ENCODE measurements at regions not wholly inside any gene's neighbourhood (a gene's known extent, or its start where the extent isn't known, plus 50 kb on each side); places are given as distances from the start of the nearest gene placed in this dataset.

GRCh38 chr10:55200020-55200419 is 399.0 kb upstream of the PCDH15 start:
- Histone ChIP-seq H3K36me3 (no peaks in the 10 kb centered on the region), H3K27me3 (no peaks in the 10 kb centered on the region), H3K9me3 (no peaks in the 10 kb centered on the region), H3K4me3 (no peak overlapping the region), H3K4me1 (ENCODE audit: insufficient read depth) (no peaks in the 10 kb centered on the region), H3K27ac (no peak overlapping the region)
- no peak for TF ChIP-seq POLR2A (IDR thresholded peaks at IDR 0.05)
- TF ChIP-seq CTCF (IDR thresholded peaks at IDR 0.05), result no peak
- TF ChIP-seq EP300 (IDR thresholded peaks at IDR 0.05), result no peak
- intact Hi-C loops (cut with DNase I), result no loop called here
- 57 to 83% (median 71%) methylated on average over 2 of the region's 2 CpGs for WGBS, 3 donors
- DNase-seq, result no peak

GRCh38 chr10:55191236-55191860 is 390.3 kb upstream of the PCDH15 start:
- no peaks in the 10 kb centered on the region for H3K9me3 ChIP-seq
- DNase-seq, result no peak
- no peaks in the 10 kb centered on the region for H3K4me1 ChIP-seq (ENCODE audit: insufficient read depth)
- TF ChIP-seq CTCF (IDR thresholded peaks at IDR 0.05) (no peak), POLR2A (IDR thresholded peaks at IDR 0.05) (no peak), EP300 (IDR thresholded peaks at IDR 0.05) (no peak)
- H3K36me3 ChIP-seq, result no peaks in the 10 kb centered on the region
- no peak overlapping the region for H3K4me3 ChIP-seq
- WGBS, 3 donors, result 73 to 79% (median 76%) methylated on average over 2 of the region's 2 CpGs
- intact Hi-C loops (cut with DNase I), result loop anchor here in 1 of 4 donors (10.0 kb wide), 1 partner anchor 363 kb away; no protein-coding TSS in a partner anchor
- H3K27ac ChIP-seq, result no peak overlapping the region
- peaks cover 3% of the 10 kb centered on the region for H3K27me3 ChIP-seq

GRCh38 chr10:55183993-55184392 is 383.0 kb upstream of the PCDH15 start:
- TF ChIP-seq CTCF (IDR thresholded peaks at IDR 0.05) (no peak), EP300 (IDR thresholded peaks at IDR 0.05) (no peak), POLR2A (IDR thresholded peaks at IDR 0.05) (no peak)
- Histone ChIP-seq H3K9me3 (no peaks in the 10 kb centered on the region), H3K27ac (no peak overlapping the region), H3K4me1 (ENCODE audit: insufficient read depth) (no peaks in the 10 kb centered on the region), H3K4me3 (no peak overlapping the region), H3K27me3 (peaks cover 3% of the 10 kb centered on the region), H3K36me3 (no peaks in the 10 kb centered on the region)
- intact Hi-C loops (cut with DNase I), result no loop called here
- DNase-seq, result no peak
- 82 to 86% (median 84%) methylated on average over 2 of the region's 2 CpGs for WGBS, 3 donors

- Histone ChIP-seq H3K36me3 (no peaks in the 10 kb centered on the region), H3K4me3 (no peak overlapping the region), H3K27me3 (no peaks in the 10 kb centered on the region), H3K4me1 (ENCODE audit: insufficient read depth) (no peaks in the 10 kb centered on the region), H3K27ac (no peak overlapping the region), H3K9me3 (no peaks in the 10 kb centered on the region)
- intact Hi-C loops (cut with DNase I), result no loop called here
- no peak for DNase-seq
- TF ChIP-seq EP300 (IDR thresholded peaks at IDR 0.05) (no peak), CTCF (IDR thresholded peaks at IDR 0.05) (no peak), POLR2A (IDR thresholded peaks at IDR 0.05) (no peak)
- 87 to 94% (median 89%) methylated on average over 1 of the region's 1 CpG for WGBS, 3 donors
Observed at GRCh38 chr10:55180357-55180756, 379.3 kb upstream of the PCDH15 start.

Data from ovary (tissue), 7 donors.